Limb (tissue), 2 donors: ENCODE measurements at regions not wholly inside any gene's neighbourhood (a gene's known extent, or its start where the extent isn't known, plus 50 kb on each side); places are given as distances from the start of the nearest gene placed in this dataset.
"Not testable (repeated sequence)": the region's sequence is repeated elsewhere in the genome, so short reads cannot be mapped to it uniquely, and the experiment has no call there.

Source experiments
- DNase-seq, 2 donors: peaks; one replicate each; pipeline ENCODE4 v3.0.0-alpha.2; 2016; ENCODE audit errors: extremely low spot score in 2 of 2

DNA sequence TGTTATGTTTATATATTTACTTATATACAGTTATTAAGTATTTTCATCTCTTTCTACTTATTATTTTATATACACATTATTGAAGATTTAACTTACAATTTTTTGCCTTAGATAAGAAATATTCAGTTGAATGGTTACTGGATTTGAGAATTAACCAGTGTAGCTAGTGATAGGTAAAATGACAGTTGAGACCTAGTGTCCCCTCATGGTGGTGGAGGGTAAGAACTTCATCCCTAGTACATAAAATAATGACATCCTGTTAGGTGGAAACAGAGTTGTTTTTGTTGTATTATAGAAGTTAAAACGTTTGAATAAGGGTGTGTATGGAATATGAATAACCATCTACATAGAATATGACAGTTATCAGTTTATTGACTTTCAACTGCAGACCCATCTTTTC lies 1152.4 kb upstream of the ALCAM start:
- no peak for DNase-seq

DNA sequence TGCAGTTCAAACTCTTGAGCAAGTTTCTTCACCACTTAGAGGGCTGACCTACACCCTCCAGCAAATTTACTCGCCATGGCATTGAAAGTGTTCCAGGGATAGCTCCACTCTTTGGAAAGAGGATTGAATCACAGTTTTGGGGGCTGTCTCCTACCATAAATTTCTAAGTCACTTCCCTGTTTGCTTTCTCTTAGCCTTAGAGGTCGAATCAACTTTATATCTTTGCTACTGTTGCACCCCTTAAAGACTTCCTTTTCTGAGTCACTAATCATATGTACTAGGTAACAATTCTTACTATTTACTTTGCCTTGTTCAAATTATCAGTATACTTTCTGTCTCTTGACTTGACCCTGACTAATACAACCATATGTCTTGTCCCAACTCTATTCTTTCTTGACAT lies 1151.8 kb upstream of the ALCAM start:
- DNase-seq, result no peak

DNA sequence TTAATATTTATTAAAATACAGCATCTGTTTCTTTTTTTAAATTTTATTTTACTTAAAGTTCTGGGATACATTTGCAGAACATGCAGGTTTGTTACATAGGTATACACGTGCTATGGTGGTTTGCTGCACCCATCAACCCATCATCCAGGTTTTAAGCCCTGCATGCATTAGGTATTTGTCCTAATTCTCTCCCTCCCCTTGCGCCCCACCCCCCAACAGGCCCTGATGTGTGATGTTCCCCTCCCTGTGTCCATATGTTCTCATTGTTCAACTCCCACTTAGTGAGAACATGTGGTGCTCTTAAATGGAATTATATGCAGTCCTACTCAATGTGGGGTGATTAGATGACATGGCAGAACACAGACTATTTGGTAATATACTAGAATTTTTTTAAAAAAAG lies 1147.7 kb upstream of the ALCAM start:
- DNase-seq, result not testable (repeated sequence)

DNA sequence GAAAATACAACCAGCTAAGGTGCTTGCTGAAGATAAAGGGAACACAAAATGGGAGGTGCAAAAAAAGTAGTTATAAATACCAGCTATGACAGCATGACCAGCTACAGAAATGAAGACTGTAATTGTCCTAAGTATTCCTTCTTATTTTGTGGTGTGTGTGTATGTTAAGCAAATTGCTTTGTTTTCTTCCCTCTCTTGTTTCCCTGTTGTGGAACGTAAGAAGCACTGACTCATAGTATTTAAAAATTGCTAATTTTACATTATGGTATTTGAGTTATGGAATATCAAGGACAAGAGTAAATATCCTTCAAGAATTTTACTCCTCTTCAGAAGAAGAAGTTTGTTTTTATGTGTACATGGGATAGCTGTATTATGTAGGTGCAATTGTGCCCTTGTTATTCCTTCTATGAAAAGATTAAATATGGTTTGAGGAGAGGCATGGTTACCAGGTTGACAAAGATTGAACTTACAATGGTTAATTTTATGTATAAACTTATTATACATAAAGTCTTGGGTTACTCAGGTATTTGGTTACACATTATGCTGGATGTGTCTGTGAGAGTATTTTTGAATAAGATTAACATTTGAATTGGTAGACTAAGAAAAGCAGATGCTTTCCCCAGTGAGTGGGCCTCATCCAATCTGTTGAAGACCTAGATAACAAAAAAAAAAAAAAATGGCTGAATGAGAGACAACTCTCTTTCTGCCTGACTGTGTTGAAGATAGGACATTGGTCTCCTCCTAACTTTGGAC lies 1132.1 kb upstream of the ALCAM start:
- no peak for DNase-seq

DNA sequence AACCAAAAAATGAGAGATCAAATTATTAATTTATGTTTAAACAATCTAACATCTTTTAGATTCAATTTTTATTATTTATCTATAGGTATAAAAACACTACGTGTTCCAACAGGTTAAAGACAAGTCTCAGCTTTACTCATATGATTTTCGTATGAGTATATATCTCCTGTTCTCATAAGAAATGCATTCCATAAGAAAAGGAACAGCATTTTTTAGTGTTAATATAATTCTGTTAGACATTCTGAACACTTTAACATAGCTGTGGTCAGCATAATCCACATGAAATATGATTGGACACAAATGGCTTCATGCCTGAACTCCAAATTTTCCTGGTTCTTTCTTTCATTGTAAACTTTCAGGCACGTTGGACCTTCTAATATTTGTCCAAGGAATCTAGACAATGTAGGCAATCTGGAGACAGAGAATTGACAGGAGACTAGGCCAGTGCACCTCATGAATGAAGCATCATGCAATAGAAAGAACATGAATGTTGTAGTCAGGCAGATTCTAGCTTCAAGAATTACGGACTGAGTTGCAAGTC lies 1122.0 kb upstream of the ALCAM start:
- DNase-seq, result no peak

DNA sequence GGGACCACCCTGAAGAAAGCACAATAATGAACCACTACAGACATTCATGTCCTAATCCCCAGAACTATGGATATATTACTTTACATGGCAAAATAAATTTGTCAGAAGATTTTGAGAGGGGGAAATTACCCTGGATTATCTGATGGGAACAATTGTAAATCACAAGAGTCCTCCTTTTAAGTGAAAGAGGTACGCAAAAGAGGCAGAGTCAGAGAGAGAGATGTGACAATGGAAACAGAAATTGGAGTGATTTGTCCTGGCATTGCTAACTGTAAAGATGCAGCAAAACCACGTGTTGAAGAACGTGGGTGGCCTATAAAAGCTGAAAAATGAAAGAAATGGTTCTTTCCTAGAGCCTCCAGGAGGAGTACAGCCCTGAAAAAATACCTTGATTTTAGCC lies 1121.4 kb upstream of the ALCAM start:
- peak in 1 of 2 donors; percentile 15 for DNase-seq

DNA sequence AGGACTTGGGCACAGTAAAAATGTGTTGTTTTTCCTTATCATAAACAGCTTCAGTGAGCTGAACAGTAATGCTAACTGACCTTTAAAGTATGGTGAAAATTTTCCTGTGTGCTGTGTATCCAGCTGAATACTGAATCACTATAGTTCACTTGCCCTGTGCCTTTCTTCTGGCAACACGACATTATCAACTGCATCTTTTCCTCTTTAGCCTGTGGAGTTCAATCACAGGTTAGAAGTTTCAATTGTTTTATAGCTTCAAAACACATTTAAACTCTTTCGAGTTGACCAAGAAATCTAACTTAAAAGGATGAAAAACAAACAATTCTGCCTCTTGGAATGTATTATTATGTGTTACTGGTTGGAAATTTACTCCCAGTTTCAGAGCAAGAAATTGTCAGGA lies 1120.7 kb upstream of the ALCAM start:
- DNase-seq, result no peak

DNA sequence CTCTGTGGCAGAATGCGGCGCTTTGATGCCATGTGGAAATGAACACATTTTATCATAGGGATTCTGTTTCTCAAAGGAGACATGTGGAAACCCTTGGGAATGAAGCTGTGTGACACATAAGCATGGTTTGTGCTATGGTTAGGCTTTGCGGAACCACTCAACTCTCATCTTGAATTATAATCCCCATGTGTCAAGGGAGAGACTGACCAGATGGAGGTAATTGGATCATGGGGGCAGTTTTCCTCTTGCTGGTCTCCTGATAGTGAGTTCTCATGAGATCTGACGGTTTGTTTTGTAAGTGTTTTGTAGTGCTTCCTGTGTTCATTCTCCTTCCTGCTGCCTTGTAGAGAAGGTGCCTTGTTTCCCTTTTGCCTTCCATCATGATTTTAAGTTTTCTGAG lies 1109.2 kb upstream of the ALCAM start:
- DNase-seq, result no peak

DNA sequence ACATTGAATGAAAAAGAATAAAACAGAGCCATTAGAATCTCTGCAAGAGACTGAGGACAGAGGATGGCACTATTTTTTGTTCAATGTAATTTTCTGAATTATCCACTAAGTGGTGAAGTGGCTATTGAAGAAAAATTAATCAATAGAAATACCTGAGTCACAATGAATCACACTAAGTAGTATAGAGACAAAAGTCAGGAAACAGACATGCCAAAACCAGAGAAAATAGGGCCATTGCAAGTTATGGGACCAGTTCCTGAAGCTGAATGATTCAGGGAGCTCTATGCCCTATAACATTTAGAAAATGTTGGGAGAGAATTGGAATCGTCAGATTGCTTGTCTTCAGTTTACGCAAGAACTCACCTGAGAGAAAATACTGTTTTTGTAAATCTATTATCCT lies 1103.2 kb upstream of the ALCAM start:
- no peak for DNase-seq

DNA sequence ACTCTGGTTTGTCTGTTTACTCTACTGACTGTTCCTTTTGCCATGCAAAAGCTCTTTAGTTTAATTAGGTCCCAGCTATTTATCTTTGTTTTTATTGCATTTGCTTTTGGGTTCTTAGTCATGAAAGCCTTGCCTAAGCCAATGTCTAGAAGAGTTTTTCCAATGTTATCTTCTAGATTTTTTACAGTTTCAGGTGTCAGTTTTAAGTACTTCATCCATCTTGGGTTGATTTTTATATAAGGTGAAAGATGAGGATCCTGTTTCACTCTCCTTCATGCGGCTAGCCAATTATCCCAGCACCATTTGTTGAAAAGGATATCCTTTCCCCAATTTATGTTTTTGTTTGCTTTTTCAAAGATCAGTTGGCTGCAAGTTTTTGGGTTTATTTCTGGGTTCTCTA lies 1100.5 kb upstream of the ALCAM start:
- not testable (repeated sequence) for DNase-seq

DNA sequence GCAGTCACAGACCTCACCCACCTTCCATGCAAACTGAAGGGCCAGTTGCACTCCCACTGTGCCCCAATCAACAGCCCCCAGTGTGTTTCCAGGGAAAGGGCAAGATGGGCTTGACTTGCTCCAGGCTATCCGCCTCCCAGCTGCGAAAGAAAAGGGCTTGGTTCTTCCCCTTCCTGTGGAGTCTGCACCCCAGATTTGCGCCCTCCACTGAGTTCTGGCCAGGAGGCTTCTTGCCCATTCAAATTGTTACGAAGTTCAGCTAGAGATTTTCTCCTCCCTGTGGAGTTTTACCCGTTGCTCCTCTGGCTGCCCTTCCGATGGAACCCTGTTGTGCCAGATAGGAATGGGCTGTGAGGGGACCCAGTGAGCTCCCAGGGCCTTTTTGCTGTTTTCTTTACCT lies 1096.9 kb upstream of the ALCAM start:
- no peak for DNase-seq

DNA sequence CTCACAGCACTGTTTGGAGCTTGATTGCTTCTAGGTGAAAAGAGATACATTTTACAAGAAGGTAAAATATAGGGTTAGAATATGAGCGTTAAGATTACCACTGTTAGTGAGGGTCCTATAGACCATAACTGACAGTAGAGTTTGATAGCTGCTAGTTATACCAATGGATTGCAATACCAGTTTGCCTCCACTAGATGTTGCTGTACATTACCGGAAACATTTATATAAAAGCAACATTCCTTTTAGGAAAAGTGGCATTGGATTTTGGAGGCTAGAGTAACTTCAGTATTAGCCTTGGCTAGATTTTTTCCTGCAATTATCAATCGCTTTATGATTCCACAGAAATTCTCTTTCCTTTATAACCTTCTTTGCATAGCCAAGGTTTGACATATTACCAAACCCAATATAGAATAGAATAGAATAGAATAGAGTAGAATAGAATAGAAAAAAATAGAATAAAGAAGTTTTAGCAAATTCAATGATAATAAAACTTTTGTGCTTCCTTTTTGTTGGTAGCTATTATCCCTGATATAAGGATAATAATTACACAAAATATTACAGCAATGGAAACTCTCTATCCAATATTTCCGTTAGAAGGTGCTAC lies 1093.6 kb upstream of the ALCAM start:
- DNase-seq, result peak in 1 of 2 donors; percentile 4

DNA sequence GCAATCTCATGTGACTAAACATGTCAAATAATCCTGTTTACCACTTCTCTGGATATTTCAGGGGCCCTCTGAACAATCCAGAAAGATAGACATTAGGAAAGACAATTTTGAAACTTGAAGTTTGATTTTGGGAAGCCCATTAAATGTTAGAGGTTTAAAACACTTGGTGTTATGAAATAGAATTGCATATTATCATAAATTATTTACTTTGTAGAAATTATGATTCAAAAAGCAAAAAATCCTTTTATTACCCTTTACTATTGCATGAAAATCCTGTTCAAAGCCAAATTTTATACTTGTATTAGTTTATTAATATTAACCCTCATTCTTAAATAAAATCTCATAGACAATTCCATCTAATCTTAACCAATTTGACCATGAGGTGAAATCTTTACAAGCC lies 1091.5 kb upstream of the ALCAM start:
- no peak for DNase-seq

DNA sequence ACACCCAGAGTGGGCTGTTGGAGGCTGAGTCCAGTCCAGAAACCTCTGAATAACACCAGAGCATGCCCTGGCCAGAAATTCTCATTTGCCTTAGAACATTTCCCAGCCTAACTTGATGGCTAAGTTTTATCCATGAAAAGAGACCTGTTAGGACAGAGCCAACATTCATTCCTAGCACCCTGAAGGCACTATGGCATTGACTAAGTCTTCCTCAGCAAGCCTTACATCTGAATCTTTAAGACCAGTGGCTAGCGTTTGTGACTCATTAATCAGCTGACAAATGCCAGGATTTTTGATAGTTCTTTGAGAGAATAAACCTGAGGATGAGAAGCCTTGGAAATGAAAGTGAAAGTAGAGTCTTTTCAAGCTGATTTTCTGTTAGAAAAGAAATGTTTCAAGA lies 1087.1 kb upstream of the ALCAM start:
- no peak for DNase-seq

DNA sequence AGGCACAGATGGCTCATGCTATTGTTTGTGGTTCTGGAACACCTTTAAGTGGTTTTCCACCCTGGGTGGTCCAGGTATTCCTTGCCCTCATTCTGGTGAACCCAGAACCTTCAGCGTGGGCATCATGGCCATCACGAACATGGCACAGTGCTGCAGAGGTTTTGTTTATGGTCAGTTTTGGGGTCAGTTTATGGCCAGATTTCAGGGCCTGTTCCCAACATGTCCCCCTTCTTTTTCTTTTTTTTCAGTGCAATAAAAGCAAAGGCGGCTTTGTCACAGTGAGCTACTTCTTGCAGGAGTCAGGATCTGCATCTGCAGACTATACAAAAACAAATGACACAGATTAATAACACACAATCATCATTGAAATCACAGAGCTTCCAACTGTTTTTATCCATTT lies 1085.0 kb upstream of the ALCAM start:
- no peak for DNase-seq

DNA sequence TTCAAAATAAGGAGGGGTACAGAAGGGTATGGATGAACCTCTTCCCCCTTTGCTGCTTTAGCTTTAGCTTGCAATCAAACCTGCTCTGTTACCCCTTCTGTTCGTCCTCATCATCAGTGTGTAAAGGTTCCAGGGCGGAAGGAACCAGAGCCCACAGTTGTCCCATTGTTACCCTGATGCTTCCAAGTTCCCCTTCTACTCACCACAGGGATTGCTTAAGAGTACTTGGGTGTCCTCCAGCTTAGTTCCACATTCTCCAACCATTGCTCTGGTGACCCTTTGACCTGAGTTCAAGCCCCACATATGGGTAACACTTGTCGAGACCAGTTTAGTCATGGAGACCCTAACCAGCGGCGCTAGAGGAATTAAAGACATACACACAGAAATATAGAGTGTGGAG lies 1080.1 kb upstream of the ALCAM start:
- DNase-seq, result no peak

DNA sequence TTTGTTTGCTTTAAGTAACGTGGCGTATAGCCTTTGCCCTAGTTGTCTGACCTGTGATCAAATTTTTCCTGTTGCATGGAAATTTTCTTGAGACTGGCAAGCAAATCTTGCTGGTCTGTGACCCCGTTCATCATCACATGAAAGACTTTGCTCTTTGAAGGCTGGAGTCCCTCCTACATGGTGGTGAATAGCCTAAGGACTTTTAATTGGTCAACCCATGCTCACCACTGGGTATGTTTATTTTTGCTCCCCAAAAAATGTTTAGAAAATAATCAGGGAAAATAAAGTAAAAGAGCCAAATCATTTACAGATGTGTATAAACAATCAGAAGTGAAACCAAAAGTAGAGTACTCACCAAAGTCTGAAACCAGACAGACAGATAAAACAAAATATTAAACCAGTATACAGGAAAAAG lies 1075.3 kb upstream of the ALCAM start:
- DNase-seq, result peak in 1 of 2 donors; percentile 2

DNA sequence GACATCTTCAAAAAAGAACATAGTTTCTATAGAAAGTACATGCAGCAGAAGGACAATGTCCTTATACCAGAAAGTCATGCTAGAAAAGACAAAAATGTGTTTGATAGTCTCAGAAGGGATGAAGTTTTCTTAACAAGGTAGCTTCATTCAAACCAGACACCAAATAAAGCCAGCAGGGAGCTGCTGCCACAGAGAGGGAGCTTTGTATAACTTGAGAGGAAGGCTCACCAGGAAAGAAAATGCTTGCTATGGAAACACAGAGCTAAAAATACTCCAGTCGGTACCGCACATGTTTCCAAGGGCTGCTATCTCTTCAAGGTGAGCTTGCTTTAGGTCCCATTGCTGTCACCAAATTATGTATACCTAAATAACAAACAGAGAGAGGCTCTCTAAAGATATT lies 1074.8 kb upstream of the ALCAM start:
- peak in 1 of 2 donors; percentile 2 for DNase-seq

DNA sequence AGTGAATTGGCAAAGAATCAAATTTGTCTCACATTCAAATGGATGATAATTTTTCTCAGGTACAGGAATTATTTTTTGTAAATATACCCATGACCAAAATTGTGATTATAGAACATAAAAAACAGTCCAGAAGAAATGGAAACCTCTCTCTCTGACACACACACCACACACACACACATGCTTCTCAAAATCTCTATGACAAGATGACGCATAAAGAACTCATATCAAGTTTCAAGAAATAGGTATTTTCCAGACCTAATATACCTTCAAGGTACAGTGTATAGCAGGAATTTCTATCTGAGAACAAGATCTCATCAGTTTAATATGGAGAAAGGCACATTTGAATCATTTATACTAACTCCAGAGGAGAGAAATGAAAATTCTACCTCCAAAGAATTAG lies 1069.1 kb upstream of the ALCAM start:
- no peak for DNase-seq

DNA sequence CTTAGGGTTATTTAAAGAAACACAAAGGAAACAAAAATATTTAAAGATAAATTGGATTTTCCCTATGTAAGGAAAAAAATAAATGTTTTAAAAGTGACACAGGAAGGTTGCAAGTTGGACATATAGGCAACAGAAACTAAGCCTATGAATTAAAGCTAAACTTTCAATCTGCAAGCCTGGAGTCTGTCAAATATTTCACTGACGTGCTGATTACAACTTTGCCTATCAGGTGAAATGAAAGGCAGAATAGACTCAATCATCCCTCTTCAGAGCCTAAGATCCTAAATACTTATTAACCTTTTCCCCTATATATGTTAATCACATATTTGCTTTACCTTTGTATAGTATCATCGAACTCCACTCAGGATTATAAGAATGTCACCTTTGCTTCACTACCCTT lies 1068.0 kb upstream of the ALCAM start:
- no peak for DNase-seq

DNA sequence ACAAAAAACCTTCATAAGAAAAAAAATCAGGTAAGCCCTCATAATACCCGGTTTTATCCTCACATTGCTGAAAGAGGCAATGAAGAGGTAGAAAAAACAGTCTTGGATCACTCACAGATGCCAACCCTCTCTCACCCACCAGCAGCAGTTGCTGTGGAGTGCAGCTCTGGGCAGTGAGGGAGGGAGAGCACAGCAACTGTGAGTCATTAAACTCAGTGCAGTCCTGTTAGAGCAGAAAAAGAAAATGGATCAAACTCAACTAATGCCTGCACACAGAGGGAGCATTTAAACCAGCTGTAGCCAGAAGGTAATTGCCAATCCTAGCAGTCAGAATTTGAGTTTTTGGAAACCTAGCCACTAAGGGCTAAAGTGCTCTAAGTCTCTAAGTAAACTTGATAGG lies 1050.6 kb upstream of the ALCAM start:
- DNase-seq, result no peak

DNA sequence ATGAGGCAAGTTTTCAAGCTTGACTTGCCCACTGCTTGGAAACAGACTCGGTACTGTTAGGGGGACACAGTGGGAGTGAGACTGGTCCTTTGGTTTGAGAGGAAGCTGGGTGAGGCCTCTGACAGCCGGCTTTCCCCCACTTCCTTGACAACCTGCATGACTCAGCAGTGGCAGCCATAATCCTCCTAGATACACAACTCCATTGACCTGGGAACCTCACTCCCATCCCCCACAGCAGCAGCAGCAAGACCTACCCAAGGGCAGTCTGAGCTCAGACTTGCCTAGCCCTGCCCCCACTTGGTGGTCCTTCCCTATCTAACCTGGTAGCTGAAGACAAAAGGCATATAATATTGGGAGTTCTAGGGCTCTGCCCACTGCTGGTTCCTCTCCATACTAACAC lies 1043.5 kb upstream of the ALCAM start:
- DNase-seq, result no peak

DNA sequence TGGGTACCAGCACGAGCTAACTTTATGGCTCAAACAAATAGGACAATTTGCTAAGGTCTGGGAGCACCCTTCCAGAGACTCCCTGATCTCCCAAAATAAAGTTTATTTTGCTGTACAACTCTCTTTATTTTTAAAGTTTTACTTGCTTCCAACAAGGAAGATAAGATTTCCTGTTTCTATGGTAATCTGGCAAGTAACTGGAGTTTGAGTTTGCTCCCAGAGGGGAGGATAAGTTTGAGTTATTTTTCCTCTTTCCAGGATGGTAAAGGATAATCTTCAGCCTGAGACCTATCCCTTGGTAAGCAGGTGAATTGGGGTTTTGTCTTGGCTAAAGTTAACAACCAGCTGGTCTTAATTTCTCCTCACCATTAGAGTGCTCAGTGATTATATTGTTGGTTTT lies 1019.4 kb upstream of the ALCAM start:
- peak in 1 of 2 donors; percentile 16 for DNase-seq
